Liver (tissue), 8 donors: ENCODE measurements at regions not wholly inside any gene's neighbourhood (a gene's known extent, or its start where the extent isn't known, plus 50 kb on each side); places are given as distances from the start of the nearest gene placed in this dataset.

Source experiments
- DNase-seq: peaks from one replicate; pipeline ENCODE4 v3.0.0-alpha.2; 2017; ENCODE audit warnings: low spot score
- H3K27ac ChIP-seq, 2 donors: one replicate each; pipeline ENCODE4 v1.7.0; 2013; ENCODE audit warnings: inconsistent platforms in 2 of 2, low read length in 2 of 2, control low read depth in 1 of 2, low read depth in 1 of 2, mild to moderate bottlenecking in 1 of 2
- H3K27me3 ChIP-seq, 4 donors: one replicate each; pipeline versions ENCODE4 v1.6.1 to v1.7.0; 2013; ENCODE audit warnings: low read length in 3 of 4, inconsistent platforms in 1 of 4, mild to moderate bottlenecking in 1 of 4, moderate library complexity in 1 of 4; ENCODE audit not compliant: control insufficient read depth in 4 of 4, insufficient read depth in 4 of 4
- H3K36me3 ChIP-seq, 4 donors: one replicate each; pipeline versions ENCODE4 v1.6.1 to v1.7.0; 2013; ENCODE audit warnings: low read length in 3 of 4, mild to moderate bottlenecking in 3 of 4, low read depth in 1 of 4, moderate library complexity in 1 of 4; ENCODE audit not compliant: control insufficient read depth in 4 of 4, insufficient read depth in 3 of 4
- H3K4me1 ChIP-seq, 4 donors: one replicate each; pipeline versions ENCODE4 v1.6.1 to v1.7.0; 2013; ENCODE audit warnings: low read length in 3 of 4, mild to moderate bottlenecking in 3 of 4, moderate library complexity in 1 of 4; ENCODE audit not compliant: control insufficient read depth in 4 of 4, insufficient read depth in 4 of 4
- H3K4me3 ChIP-seq, 3 donors: one replicate each; pipeline versions ENCODE4 v1.6.1 to v1.7.0; 2013; ENCODE audit warnings: low read length in 3 of 3, control low read depth in 1 of 3, low read depth in 1 of 3, mild to moderate bottlenecking in 1 of 3
- H3K9ac ChIP-seq, 2 donors: one replicate each; pipeline ENCODE4 v1.7.0; 2013; ENCODE audit warnings: low read length in 2 of 2, mild to moderate bottlenecking in 2 of 2, moderate library complexity in 2 of 2, control low read depth in 1 of 2, low read depth in 1 of 2
- H3K9me3 ChIP-seq, 4 donors: one replicate each; pipeline versions ENCODE4 v1.6.1 to v1.7.0; 2013; ENCODE audit warnings: low read length in 3 of 4; ENCODE audit not compliant: control insufficient read depth in 4 of 4
- EGR1 ChIP-seq, 2 donors: IDR thresholded peaks; 2 replicates each; pipeline ENCODE4 v1.6.1; 2016 to 2018; ENCODE audit warnings: antibody characterized with exemption in 2 of 2, low read depth in 2 of 2
- FOXA1 ChIP-seq: IDR thresholded peaks from 2 replicates; pipeline ENCODE4 v1.6.1; 2016; ENCODE audit warnings: antibody characterized with exemption
- FOXA2 ChIP-seq: IDR thresholded peaks from 2 replicates; pipeline ENCODE4 v1.6.1; 2016; ENCODE audit warnings: antibody characterized with exemption
- GABPA ChIP-seq, 2 donors: IDR thresholded peaks in 1 of 2; conservative IDR thresholded peaks in 1 of 2; 2 replicates each; pipeline ENCODE4 v1.6.1; 2016; ENCODE audit warnings: antibody characterized with exemption in 2 of 2, mild to moderate bottlenecking in 1 of 2, moderate library complexity in 1 of 2
- JUND ChIP-seq, 2 donors: IDR thresholded peaks; 2 replicates each; pipeline ENCODE4 v1.6.1; 2016; ENCODE audit warnings: antibody characterized with exemption in 2 of 2
- NR2F2 ChIP-seq: IDR thresholded peaks from 2 replicates; pipeline ENCODE4 v1.6.1; 2016; ENCODE audit warnings: antibody characterized with exemption
- RAD21 ChIP-seq, 2 donors: IDR thresholded peaks; 2 replicates each; pipeline ENCODE4 v1.6.1; 2016; ENCODE audit warnings: antibody characterized with exemption in 2 of 2, mild to moderate bottlenecking in 2 of 2
- RXRA ChIP-seq, 2 donors: IDR thresholded peaks; 2 replicates each; pipeline ENCODE4 v1.6.1; 2017 to 2018; ENCODE audit warnings: antibody characterized with exemption in 2 of 2, mild to moderate bottlenecking in 1 of 2
- SP1 ChIP-seq: IDR thresholded peaks from 2 replicates; pipeline ENCODE4 v1.6.1; 2018; ENCODE audit warnings: antibody characterized with exemption, mild to moderate bottlenecking
- TAF1 ChIP-seq: conservative IDR thresholded peaks from 2 replicates; pipeline ENCODE4 v1.6.1; 2016; ENCODE audit warnings: antibody characterized with exemption, mild to moderate bottlenecking
- YY1 ChIP-seq: IDR thresholded peaks from 2 replicates; pipeline ENCODE4 v1.6.1; 2016; ENCODE audit warnings: antibody characterized with exemption, mild to moderate bottlenecking
- WGBS: extraction: QIAGEN DNeasy Blood & Tissue Kit; methylation state at CpG from one replicate; pipeline ENCODE4 v1.1.7; 2013; 5-methylcytosine and 5-hydroxymethylcytosine counted together
- TF ChIP-seq, protein P1 (sequence below): IDR thresholded peaks from 2 replicates; pipeline ENCODE4 v1.6.1; 2016; ENCODE audit warnings: antibody characterized with exemption
- TF ChIP-seq, protein P2 (sequence below): IDR thresholded peaks from 2 replicates; pipeline ENCODE4 v1.6.1; 2016; ENCODE audit warnings: antibody characterized with exemption
- TF ChIP-seq, protein P3 (sequence below): fragments of 150-350 bp; IDR thresholded peaks from 2 replicates; pipeline ENCODE4 v1.5.1; 2017; ENCODE audit warnings: improper control_type of control experiment, low read depth, low read length; ENCODE audit not compliant: missing input control
- TF ChIP-seq, protein P4 (sequence below): IDR thresholded peaks from 2 replicates; pipeline ENCODE4 v1.6.1; 2016; ENCODE audit warnings: antibody characterized with exemption, mild to moderate bottlenecking
- donor health status: healthy.
- donor health status: healthy.
- donor health status: healthy.
- donor health status: healthy.
- donor health status: healthy.

DNA sequence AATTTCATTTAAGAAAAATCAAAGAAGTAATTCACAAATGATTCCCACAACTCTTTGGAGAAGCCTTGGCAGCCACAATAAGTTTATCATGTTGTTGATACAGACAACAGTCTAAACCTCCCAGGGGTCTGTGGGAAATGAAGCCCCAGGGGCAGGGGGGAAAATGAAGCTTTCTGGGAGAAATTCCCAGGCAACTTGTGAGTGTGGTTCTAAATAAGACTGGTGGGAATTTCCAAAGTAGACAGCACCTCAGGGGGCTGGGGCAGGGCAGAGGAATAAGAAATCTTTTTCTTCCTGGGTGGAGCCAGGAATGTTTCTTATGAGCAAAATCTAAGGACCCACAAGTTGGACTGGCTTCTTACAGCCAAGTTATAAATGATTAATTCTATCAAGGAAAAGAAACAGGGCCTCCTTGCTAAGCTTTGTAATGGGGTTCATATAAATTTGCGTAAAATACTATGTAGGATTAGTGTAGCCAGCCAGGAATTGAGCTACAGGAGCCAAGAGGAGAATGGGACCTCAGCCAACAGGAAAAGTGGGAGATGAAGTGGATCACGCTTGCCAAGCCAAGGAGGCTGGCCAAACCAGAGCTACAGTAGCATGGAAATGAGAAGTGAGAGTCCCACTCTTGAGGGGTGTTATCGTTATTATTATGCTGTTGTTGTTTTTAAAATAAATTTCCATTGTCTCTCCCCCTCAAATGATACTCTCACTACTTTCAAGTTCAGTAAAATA lies 182.9 kb upstream of the FAR2 start:
- 70% methylated on average over 3 of the region's 3 CpGs for WGBS
- no peaks in the 10 kb centered on the region for H3K36me3 ChIP-seq
- no peaks in the 10 kb centered on the region for H3K4me1 ChIP-seq
- no peak overlapping the region for H3K27ac ChIP-seq
- H3K9me3 ChIP-seq, result no peaks in the 10 kb centered on the region
- H3K9ac ChIP-seq, result no peak overlapping the region
- H3K27me3 ChIP-seq, result no peaks in the 10 kb centered on the region
- TF ChIP-seq RXRA (IDR thresholded peaks at IDR 0.05) (no peak), EGR1 (IDR thresholded peaks at IDR 0.05; ENCODE audit: low read depth in 2 of 2) (no peak), GABPA (IDR thresholded peaks at IDR 0.05 in 1 of 2, conservative IDR thresholded peaks at IDR 0.05 in 1 of 2) (no peak), JUND (IDR thresholded peaks at IDR 0.05) (no peak), RAD21 (IDR thresholded peaks at IDR 0.05) (no peak), NR2F2 (no peak), FOXA2 (no peak), YY1 (no peak), FOXA1 (no peak), SP1 (no peak)
- TF ChIP-seq, protein P1, sequence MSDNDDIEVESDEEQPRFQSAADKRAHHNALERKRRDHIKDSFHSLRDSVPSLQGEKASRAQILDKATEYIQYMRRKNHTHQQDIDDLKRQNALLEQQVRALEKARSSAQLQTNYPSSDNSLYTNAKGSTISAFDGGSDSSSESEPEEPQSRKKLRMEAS, result no peak
- TF ChIP-seq, protein P2, sequence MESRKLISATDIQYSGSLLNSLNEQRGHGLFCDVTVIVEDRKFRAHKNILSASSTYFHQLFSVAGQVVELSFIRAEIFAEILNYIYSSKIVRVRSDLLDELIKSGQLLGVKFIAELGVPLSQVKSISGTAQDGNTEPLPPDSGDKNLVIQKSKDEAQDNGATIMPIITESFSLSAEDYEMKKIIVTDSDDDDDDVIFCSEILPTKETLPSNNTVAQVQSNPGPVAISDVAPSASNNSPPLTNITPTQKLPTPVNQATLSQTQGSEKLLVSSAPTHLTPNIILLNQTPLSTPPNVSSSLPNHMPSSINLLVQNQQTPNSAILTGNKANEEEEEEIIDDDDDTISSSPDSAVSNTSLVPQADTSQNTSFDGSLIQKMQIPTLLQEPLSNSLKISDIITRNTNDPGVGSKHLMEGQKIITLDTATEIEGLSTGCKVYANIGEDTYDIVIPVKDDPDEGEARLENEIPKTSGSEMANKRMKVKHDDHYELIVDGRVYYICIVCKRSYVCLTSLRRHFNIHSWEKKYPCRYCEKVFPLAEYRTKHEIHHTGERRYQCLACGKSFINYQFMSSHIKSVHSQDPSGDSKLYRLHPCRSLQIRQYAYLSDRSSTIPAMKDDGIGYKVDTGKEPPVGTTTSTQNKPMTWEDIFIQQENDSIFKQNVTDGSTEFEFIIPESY, result no peak
- TF ChIP-seq, protein P3, sequence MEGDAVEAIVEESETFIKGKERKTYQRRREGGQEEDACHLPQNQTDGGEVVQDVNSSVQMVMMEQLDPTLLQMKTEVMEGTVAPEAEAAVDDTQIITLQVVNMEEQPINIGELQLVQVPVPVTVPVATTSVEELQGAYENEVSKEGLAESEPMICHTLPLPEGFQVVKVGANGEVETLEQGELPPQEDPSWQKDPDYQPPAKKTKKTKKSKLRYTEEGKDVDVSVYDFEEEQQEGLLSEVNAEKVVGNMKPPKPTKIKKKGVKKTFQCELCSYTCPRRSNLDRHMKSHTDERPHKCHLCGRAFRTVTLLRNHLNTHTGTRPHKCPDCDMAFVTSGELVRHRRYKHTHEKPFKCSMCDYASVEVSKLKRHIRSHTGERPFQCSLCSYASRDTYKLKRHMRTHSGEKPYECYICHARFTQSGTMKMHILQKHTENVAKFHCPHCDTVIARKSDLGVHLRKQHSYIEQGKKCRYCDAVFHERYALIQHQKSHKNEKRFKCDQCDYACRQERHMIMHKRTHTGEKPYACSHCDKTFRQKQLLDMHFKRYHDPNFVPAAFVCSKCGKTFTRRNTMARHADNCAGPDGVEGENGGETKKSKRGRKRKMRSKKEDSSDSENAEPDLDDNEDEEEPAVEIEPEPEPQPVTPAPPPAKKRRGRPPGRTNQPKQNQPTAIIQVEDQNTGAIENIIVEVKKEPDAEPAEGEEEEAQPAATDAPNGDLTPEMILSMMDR, result no peak
- H3K4me3 ChIP-seq, result no peak overlapping the region
- no peak for DNase-seq

DNA sequence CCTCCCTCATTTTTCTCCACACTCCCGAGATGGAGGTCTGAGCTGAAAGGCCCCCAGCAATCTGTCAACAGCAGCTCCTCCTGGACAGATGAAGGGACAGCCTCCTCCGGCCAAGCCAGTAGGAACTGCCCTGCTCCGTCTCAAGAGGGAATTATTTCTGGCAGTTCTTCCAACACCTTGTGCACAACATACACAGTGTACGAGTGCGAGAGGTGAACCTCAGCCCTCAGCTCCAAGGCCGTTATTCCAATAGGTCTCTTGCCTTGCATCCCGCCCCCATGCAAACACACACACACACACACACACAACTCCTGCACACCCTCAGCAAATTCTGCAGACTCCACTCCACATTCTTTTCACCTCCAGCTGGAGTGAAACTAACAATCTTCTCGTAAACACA lies 181.7 kb upstream of the FAR2 start:
- DNase-seq, result no peak
- 93% methylated on average over 8 of the region's 8 CpGs for WGBS
- Histone ChIP-seq H3K36me3 (no peaks in the 10 kb centered on the region), H3K9me3 (no peaks in the 10 kb centered on the region), H3K27ac (no peak overlapping the region), H3K4me1 (no peaks in the 10 kb centered on the region), H3K27me3 (no peaks in the 10 kb centered on the region), H3K4me3 (no peak overlapping the region), H3K9ac (no peak overlapping the region)
- TF ChIP-seq, protein P4, sequence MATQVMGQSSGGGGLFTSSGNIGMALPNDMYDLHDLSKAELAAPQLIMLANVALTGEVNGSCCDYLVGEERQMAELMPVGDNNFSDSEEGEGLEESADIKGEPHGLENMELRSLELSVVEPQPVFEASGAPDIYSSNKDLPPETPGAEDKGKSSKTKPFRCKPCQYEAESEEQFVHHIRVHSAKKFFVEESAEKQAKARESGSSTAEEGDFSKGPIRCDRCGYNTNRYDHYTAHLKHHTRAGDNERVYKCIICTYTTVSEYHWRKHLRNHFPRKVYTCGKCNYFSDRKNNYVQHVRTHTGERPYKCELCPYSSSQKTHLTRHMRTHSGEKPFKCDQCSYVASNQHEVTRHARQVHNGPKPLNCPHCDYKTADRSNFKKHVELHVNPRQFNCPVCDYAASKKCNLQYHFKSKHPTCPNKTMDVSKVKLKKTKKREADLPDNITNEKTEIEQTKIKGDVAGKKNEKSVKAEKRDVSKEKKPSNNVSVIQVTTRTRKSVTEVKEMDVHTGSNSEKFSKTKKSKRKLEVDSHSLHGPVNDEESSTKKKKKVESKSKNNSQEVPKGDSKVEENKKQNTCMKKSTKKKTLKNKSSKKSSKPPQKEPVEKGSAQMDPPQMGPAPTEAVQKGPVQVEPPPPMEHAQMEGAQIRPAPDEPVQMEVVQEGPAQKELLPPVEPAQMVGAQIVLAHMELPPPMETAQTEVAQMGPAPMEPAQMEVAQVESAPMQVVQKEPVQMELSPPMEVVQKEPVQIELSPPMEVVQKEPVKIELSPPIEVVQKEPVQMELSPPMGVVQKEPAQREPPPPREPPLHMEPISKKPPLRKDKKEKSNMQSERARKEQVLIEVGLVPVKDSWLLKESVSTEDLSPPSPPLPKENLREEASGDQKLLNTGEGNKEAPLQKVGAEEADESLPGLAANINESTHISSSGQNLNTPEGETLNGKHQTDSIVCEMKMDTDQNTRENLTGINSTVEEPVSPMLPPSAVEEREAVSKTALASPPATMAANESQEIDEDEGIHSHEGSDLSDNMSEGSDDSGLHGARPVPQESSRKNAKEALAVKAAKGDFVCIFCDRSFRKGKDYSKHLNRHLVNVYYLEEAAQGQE, result no peak
- TF ChIP-seq TAF1, result no peak
- TF ChIP-seq SP1, result no peak
- TF ChIP-seq RAD21 (IDR thresholded peaks at IDR 0.05), result no peak
- TF ChIP-seq RXRA (IDR thresholded peaks at IDR 0.05), result no peak
